ENCODE measurements at regions not wholly inside any gene's neighbourhood (a gene's known extent, or its start where the extent isn't known, plus 50 kb on each side); places are given as distances from the start of the nearest gene placed in this dataset.
"Not testable (repeated sequence)": the region's sequence is repeated elsewhere in the genome, so short reads cannot be mapped to it uniquely, and the experiment has no call there.

DNA sequence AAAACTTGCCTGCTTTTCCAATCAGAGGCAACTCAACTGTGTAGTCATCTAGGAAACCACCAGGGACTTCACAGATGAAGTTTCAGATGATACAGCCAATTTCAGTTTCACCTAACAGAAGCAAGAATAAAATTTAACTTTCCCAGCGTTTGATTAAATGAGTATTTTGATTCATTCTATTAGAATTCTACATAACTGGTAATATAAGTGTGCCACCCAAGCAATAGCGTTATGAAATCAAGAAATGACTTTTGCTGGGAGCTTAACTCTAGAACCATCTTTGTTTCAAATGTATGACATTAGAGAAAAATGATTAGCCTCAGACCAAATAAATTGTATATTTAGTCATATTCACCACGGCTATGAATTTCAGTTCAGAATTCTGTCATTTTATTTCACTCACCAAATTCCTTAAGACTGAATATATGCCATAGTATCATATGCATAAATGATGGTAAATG is 239.3 kb downstream of the NRIP1 start:
- no peak for DNase-seq

DNA sequence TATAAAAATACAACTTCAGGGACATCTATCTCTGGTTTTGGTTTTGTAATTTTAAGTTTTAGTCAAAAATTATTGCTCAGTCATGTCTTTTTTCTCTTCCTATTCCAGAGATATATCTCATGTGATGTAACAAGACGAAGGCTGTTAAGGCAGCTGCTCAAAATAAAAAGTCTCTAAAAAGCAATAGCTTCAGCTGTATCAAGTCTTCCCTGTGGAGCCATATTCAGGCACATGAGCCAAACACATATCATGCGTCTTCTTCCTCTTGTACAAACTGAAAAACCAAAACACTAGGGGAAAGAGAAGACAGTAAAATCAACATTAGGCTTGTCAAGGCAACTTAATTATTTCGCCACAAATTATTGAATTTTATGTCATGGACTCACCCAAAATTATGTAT is 240.7 kb downstream of the NRIP1 start:
- DNase-seq = no peak

- DNase-seq = no peak
Observed at GRCh38 chr21:14817311-14817710, 247.5 kb downstream of the NRIP1 start.

GRCh38 chr21:14814991-14815390 is 249.8 kb downstream of the NRIP1 start:
- no peak for DNase-seq

- DNase-seq = no peak
Observed at GRCh38 chr21:14814282-14814681, 250.5 kb downstream of the NRIP1 start.

GRCh38 chr21:14804170-14804569 is 258.1 kb upstream of the SAMSN1 start:
- DNase-seq = not testable (repeated sequence)

DNA sequence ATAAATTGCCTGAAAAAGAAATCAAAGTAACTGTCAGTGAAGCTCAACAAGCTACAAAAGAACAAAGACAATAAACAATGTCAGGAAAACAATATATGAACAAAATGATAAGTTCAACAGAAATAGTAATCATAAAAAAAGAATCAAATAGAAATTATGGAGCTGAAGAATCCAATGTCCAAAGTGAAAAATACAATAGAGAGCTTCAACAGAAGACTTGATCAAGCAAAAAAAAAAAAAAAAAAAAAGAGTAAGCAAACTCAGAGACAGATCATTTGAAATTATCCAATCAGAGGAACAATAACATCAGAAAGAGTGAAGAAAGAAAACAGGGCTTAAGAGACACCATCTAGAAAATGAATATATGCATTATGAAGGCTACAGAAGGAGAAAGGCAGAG is 251.4 kb upstream of the SAMSN1 start:
- DNase-seq = no peak

DNA sequence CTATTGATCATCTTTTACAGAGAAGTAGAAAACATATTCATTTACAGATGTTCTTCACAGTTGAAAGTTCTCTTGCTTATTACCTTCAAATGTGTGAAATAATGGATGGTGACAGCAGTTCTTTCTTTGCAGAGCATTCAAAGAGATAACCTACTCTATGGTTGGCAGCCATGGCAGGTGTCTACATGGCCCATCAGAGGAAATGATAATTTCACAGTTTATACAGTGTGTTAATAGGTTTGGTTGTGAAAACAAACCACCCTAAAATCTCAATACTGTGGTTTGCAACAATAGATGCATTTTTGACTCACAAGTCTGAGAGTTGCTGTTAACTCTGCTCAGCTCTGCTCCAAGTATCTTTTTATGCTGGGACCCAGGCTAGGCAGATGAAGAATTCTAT is 241.2 kb upstream of the SAMSN1 start:
- no peak for DNase-seq

DNA sequence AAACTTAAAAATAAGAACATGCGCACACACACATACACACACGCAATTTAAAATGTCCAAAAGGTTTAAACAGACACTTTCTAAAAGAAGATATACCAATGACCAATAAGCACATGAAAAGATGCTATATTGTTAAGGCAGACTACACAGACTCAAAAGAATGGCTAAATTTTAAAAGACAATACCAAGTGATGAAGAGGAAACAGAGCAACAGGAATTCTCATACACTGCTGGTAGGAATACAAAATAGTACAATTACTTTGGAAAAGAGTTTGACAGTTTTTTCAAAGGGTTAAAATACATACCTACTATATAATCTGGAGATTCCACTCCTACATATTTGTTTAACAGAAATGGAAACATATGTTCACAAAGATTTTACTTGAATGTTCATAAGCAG is 239.6 kb upstream of the SAMSN1 start:
- DNase-seq = no peak

- peak; percentile 67 for DNase-seq
Observed at GRCh38 chr21:14773777-14774345, 227.7 kb upstream of the SAMSN1 start.

DNA sequence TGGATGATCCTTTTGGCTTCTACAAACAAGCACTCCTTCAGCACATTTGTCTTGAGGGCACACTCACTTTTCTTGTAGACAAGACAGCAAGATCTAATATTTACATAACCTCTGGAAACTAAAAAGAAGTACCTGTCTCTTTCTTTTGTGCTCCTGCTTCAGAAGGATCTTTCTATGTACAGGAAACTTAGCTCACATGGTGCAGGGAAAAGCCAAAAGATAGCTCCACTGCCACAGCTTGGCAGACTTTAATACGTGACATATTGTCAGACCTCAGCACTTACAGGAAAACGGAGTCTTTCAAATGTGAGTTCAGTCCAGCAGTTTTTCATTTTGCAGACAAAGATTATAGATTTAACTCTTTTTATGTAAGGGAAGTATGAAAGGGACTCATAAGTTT is 225.5 kb upstream of the SAMSN1 start:
- no peak for DNase-seq

DNA sequence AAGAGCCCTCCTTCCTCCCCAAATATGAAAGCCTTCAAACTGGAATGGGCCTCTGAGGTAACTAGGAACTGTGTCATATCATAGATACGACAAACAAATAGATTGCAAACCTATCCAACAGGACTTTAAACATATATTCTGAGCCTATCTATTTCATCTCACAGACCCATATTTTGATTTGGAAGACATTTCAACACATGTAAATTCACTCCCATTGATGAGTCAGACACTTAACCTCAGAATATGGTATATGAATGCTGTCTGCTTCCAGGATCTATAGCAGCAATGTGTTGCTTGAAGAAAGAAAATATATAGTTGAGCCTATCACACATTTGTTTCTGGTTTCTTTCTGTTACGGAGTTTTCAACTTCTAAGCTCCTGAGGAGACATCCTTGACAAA is 221.9 kb upstream of the SAMSN1 start:
- DNase-seq = no peak

GRCh38 chr21:14767192-14767852 is 221.2 kb upstream of the SAMSN1 start:
- no peak for DNase-seq

- DNase-seq = no peak
Observed at GRCh38 chr21:14766241-14766640, 220.1 kb upstream of the SAMSN1 start.

GRCh38 chr21:14763695-14764064 is 217.6 kb upstream of the SAMSN1 start:
- no peak for DNase-seq

DNA sequence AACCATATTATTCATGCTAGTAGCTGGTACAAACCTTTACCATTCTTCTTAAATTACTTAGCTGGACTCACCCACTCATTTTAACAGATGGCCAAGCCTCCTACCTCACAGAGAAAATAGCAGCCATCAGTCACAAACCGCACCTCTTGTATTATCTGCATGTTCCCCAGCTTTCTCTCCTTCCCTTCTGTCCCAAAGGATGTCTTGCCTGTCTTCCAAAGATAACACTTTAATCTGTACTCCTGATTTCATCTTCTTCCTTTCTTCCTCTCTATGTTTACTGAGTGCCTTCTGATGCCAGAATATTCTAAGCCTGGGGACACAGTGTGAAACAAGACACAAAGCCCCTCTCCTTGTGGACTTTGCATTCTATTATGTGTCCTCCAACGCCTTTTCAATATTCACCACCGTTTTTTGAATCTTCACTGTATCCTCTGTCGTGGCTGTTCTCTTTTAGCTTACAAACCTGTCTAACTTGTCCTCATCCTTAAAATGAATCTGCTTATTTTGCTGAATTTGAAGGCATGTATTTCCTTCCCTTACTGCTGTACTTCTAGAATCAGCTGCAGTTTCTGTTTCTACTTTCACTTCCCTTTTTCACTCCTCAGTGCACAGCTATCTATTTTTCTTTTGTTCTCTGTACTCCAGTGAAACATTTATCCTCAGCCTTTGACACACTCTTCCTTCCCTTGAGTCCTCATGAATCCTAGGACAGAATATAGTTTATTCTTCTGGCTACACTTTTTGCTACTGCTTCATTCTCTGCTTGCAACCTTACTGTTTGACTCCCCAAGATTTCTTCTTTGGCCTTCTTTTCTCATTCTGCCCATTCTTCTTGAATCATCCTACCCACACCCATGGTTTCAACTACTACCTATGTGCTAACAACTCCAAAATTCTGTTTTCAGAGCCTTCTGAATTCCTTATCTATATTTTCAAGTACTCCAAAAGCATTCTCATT is 216.9 kb upstream of the SAMSN1 start:
- DNase-seq = no peak

GRCh38 chr21:14762327-14762726 is 216.2 kb upstream of the SAMSN1 start:
- no peak for DNase-seq

DNA sequence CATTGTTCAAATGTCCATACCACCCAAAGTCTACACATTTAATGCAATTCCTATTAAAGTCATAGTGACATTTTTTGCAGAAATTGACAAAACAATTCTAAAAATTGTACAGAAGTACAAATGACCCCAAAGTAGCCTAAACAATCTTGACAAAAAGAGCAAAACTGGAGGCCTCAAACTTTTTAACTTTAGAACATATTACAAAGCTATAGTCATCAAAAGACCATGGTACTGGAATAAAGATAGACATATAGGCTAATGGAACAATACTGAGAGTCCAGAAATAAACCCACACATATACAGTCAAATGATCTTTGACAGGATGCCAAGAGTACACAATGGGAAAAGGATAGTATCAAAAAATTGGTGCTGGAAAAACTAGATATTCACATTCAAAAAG is 213.2 kb upstream of the SAMSN1 start:
- no peak for DNase-seq

DNA sequence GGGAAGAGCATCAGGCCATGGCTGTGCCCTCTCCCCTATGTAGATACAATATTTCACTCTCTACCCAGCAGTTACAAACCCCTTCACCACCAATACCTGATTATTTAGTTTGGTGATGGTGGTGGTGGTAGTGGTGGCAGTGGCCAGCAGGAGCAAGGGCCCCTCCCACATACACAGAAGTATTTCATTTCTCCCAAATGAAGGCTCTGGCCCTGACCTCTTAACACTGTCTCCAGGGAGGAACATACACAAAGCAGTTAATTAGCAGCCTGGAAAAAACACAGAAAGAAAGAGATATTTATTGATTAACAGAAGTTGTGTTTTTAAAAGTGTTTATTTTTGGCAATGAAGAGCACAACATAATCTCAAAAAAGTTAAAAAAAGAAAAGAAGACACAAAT is 212.7 kb upstream of the SAMSN1 start:
- no peak for DNase-seq

DNA sequence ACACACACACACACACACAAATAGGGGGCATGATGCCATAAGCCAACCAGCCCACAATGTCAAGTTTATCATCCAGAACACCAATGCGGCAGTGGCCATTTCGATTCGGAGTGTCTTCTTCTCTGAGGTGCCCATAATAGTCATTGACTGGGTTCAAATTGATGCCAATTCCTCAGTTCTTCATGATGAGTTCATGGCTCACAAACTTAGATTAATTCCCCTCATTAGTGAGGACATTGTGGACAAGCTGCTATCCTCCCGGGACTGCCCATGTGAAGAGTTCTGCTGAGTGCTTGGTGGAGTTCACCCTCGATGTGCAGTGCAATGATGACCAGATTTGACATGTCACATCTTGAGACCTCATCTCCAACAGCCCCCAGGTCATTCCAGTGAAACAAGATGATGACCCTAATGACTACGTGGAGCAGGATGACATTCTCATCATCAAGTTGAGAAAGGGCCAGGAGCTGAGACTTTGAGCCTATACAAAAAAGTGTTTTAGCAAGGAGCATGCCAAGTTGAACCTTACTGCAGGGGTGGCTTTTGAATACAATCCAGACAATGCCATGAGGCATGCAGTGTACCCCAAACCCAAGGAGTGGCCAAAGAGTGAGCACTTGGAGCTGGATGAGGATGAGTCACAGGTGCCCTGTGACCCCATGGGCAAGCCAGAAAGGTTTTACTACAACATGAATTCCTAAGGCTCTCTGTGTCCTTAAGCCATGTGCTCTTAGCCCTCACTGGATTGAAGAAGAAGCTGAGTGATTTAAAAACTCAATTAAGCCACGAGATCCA is 211.6 kb upstream of the SAMSN1 start:
- no peak for DNase-seq

- no peak for DNase-seq
Observed at GRCh38 chr21:14755086-14755485, 209.0 kb upstream of the SAMSN1 start.

DNA sequence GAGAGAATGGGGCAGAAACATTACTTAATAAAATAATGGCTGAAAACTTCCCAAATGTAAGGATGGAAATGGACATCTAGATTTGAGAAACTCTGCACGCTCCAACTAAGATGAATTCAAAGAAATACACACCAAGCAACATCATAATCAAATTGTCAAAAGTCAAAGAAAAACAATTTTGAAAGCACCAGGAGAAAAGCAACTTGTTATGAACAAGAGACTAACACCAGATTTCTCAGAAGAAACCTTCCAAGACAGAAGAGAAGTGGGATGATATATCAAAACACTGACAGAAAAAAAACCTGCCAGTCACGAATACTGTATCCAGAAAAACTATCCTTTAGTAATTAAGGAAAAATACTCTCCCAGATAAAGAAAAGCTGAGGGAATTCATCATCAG is 208.6 kb upstream of the SAMSN1 start:
- DNase-seq = no peak

GRCh38 chr21:14754259-14754604 is 208.1 kb upstream of the SAMSN1 start:
- DNase-seq = no peak
